ENCODE measurements at regions not wholly inside any gene's neighbourhood (a gene's known extent, or its start where the extent isn't known, plus 50 kb on each side); places are given as distances from the start of the nearest gene placed in this dataset.

GRCh38 chr13:100773923-100774663 is 99.5 kb upstream of the TMTC4 start:
- POLR2A ChIA-PET (ENCODE audit: partially characterized antibody), result no interaction called here
- H3K23ac ChIP-seq (ENCODE audit: insufficient read length), result no peak overlapping the region
- no peak overlapping the region for H2AK5ac ChIP-seq (ENCODE audit: low read depth, low read length)
- no peak for FAIRE-seq
- H3K4me1 ChIP-seq (replicated peaks in 1 of 4; ENCODE audit: control insufficient read depth in 3 of 4, insufficient read depth in 4 of 4, low read length in 3 of 4), result peaks cover 0 to 12% (median 2%) of the 10 kb centered on the region in 4 experiments; a peak in 3 of 7 replicates
- no peak overlapping the region for H3K4ac ChIP-seq (replicated peaks; ENCODE audit: insufficient read length, low read depth, low read length)
- H4K20me1 ChIP-seq (replicated peaks in 1 of 2; ENCODE audit: control insufficient read depth in 1 of 2, insufficient read depth in 2 of 2, low read length in 2 of 2), result no peaks in the 10 kb centered on the region
- no peak overlapping the region for H4K8ac ChIP-seq (ENCODE audit: extremely low read depth, insufficient read depth, low read length)
- H3K9ac ChIP-seq (replicated peaks in 1 of 4; ENCODE audit: extremely low read depth in 1 of 4, low read depth in 3 of 4, low read length in 3 of 4), result 0 out of 7 replicates have a peak overlapping the region, but pooled peaks of 1 of the 4 experiments have one; percentile 10
- no peak overlapping the region for H3K18ac ChIP-seq (ENCODE audit: extremely low read depth, low read length)
- no peak for DNase-seq (ENCODE audit: low read depth in 1 of 2, low spot score in 2 of 2)
- H2AFZ ChIP-seq (ENCODE audit: low read length), result peak overlapping the region; percentile 73
- H3K36me3 ChIP-seq (ENCODE audit: control insufficient read depth in 2 of 4, insufficient read depth in 4 of 4, low read length in 3 of 4), result no peaks in the 10 kb centered on the region
- WGBS, 2 experiments (ENCODE audit: extremely low coverage in 1 of 2, insufficient coverage in 1 of 2, insufficient read length in 1 of 2, insufficient replicate concordance in 2 of 2, low coverage in 1 of 2, low lambda C conversion rate in 2 of 2, missing lambda C conversion rate in 1 of 2), result 82% methylated on average over 13 of the region's 13 CpGs; no CpG with 5 or more reads in 1 of the 2 experiments
- H3K27me3 ChIP-seq (replicated peaks in 1 of 4; ENCODE audit: control insufficient read depth in 3 of 4, extremely low read depth in 1 of 4, insufficient read depth in 3 of 4, low read length in 3 of 4), result no peaks in the 10 kb centered on the region
- no peak overlapping the region for H3K4me3 ChIP-seq (ENCODE audit: extremely low read depth in 1 of 4, insufficient read depth in 2 of 4, low read depth in 3 of 4, low read length in 4 of 4)
- H2BK20ac ChIP-seq (ENCODE audit: low read length), result no peak overlapping the region
- no peak overlapping the region for H4K5ac ChIP-seq (ENCODE audit: insufficient read length, low read depth, low read length)
- peak overlapping the region; percentile 49 for H4K91ac ChIP-seq (replicated peaks; ENCODE audit: insufficient read length, low read length)
- H3K23me2 ChIP-seq (ENCODE audit: low read depth, low read length), result no peaks in the 10 kb centered on the region
- H3K9me3 ChIP-seq (ENCODE audit: insufficient read depth in 2 of 2, low read depth in 1 of 2, low read length in 1 of 2), result no peaks in the 10 kb centered on the region
- H2BK15ac ChIP-seq (ENCODE audit: low read length), result peak overlapping the region; percentile 40; the same call in 1 of the 2 replicates
- H3K79me1 ChIP-seq (ENCODE audit: low read depth, low read length), result no peaks in the 10 kb centered on the region
- no peak overlapping the region for H3K14ac ChIP-seq (ENCODE audit: insufficient read length)
- H3K27ac ChIP-seq (ENCODE audit: low read depth, low read length), result no peak overlapping the region
- H2BK120ac ChIP-seq (replicated peaks; ENCODE audit: low read depth, low read length), result no peak overlapping the region
- no peak overlapping the region for H3K56ac ChIP-seq (replicated peaks; ENCODE audit: insufficient read length, low read depth, low read length)
- H3K79me2 ChIP-seq (ENCODE audit: control insufficient read depth in 1 of 2, insufficient read depth in 2 of 2, low read length in 2 of 2), result no peaks in the 10 kb centered on the region
- CTCF ChIA-PET (ENCODE audit: partially characterized antibody), result interaction anchor here (0.5 to 0.8 kb wide), 4 partner anchors 54 to 328 kb away, joined by 3 to 4 read pairs (median 3); no protein-coding TSS in a partner anchor
- peak overlapping the region; percentile 16 to 23; a peak in 2 of 4 replicates for H3K4me2 ChIP-seq (ENCODE audit: insufficient read depth in 1 of 2, low read depth in 2 of 2, low read length in 2 of 2)
- H2BK12ac ChIP-seq (ENCODE audit: low read depth, low read length), result peak overlapping the region; percentile 77; the same call in 1 of the 2 replicates
- H2BK5ac ChIP-seq (ENCODE audit: low read depth, low read length), result peak overlapping the region; percentile 10; the same call in 1 of the 2 replicates
- no peak for TF ChIP-seq PHF8 (conservative IDR thresholded peaks at IDR 0.05; ENCODE audit: low read depth, low read length)
- no peak for TF ChIP-seq RXRA (IDR thresholded peaks at IDR 0.05; ENCODE audit: insufficient read depth, low read depth, low read length)
